Gastrocnemius medialis (tissue), 4 donors: ENCODE measurements at regions not wholly inside any gene's neighbourhood (a gene's known extent, or its start where the extent isn't known, plus 50 kb on each side); places are given as distances from the start of the nearest gene placed in this dataset.

Experiments used
- ATAC-seq, 2 donors: fragments of 150-250 bp; one replicate each; pipeline ENCODE4 v1.9.1; 2016
- DNase-seq, 2 donors: peaks; one replicate each; pipeline ENCODE4 v3.0.0-alpha.2; 2019
- H3K27ac ChIP-seq, 4 donors: fragments of 200-600 bp; sonication (generic); 1 replicate in 1 of 4; 2 replicates in 3 of 4; pipeline ENCODE4 v1.5.1; 2016 to 2018; ENCODE audit warnings: mild to moderate bottlenecking in 2 of 4, moderate library complexity in 1 of 4
- H3K27me3 ChIP-seq, 3 donors: fragments of 200-600 bp; sonication (generic) in 2 of 3; 1 replicate in 1 of 3; 2 replicates in 2 of 3; pipeline versions ENCODE4 v1.5.1 to v1.6.0; 2016 to 2019; ENCODE audit warnings: mild to moderate bottlenecking in 1 of 3, moderate library complexity in 1 of 3
- H3K36me3 ChIP-seq, 2 donors: fragments of 200-600 bp; sonication (generic) in 1 of 2; one replicate each; pipeline ENCODE4 v1.5.1; 2017 to 2018
- H3K4me1 ChIP-seq, 2 donors: fragments of 200-600 bp; sonication (generic) in 1 of 2; one replicate each; pipeline ENCODE4 v1.5.1; 2016 to 2017; ENCODE audit warnings: mild to moderate bottlenecking in 2 of 2
- H3K4me3 ChIP-seq, 4 donors: fragments of 200-600 bp; sonication (generic) in 3 of 4; 1 replicate in 1 of 4; 2 replicates in 3 of 4; pipeline ENCODE4 v1.5.1; 2016 to 2019; ENCODE audit warnings: mild to moderate bottlenecking in 2 of 4
- H3K9me3 ChIP-seq, 3 donors: fragments of 200-600 bp; sonication (generic) in 2 of 3; 1 replicate in 1 of 3; 2 replicates in 2 of 3; pipeline ENCODE4 v1.5.1; 2016 to 2019
- CTCF ChIP-seq, 5 experiments: fragments of 450-650 bp in 3 of 5; fragments of 200-600 bp in 2 of 5; sonication (generic) in 2 of 5; IDR thresholded peaks in 4 of 5; conservative IDR thresholded peaks in 1 of 5; 1 replicate in 4 of 5; 2 replicates in 1 of 5; pipeline ENCODE4 v1.5.1; 2016 to 2019; ENCODE audit warnings: antibody characterized with exemption in 5 of 5, mild to moderate bottlenecking in 3 of 5, moderate library complexity in 3 of 5
- POLR2A ChIP-seq, 2 donors: fragments of 450-650 bp; IDR thresholded peaks; one replicate each; pipeline ENCODE4 v1.6.1; 2017; ENCODE audit warnings: antibody characterized with exemption in 2 of 2, mild to moderate bottlenecking in 2 of 2, moderate library complexity in 2 of 2
- in situ Hi-C, 4 donors: fragments of 200-750 bp; cut with MboI; loops; one replicate each; pipeline versions ENCODE4 v1.15.0 to v1.8.0; 2017; ENCODE audit warnings: low sequenced_read_pairs in 4 of 4
- intact Hi-C: fragments of 100-400 bp; cut with DNase I; formaldehyde crosslinking; loops from one replicate; pipeline ENCODE4 v1.15.1; 2023; ENCODE audit warnings: low total_unique reads

DNA sequence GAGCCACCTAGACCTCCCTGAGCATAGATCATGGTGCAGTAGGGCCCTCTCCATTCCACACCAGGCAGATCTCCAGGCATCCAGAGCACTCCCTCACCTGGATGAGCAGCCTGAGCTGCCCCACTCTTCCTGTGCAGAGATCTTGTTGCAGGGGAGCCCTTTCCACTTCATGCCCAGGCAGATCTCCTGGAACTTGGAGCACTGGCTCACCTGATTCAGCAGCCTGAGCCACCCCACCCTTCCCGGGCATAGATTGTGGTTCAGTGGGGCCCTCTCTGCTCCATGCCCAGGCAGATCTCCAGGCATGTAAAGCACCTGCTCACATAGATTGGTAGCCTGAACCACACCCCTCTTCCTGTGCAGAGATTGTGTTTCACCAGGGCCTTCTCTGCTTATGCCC, 78.0 kb downstream of the SEC16B start:
- H3K27ac ChIP-seq: no peak overlapping the region
- intact Hi-C loops (no loop called here), in situ Hi-C loops (no loop called here)
- ATAC-seq (no peak), DNase-seq (no peak)
- no peak for TF ChIP-seq POLR2A (IDR thresholded peaks at IDR 0.05)
- TF ChIP-seq CTCF (IDR thresholded peaks at IDR 0.05 in 4 of 5, conservative IDR thresholded peaks at IDR 0.05 in 1 of 5): no peak
- H3K9me3 ChIP-seq: no peaks in the 10 kb centered on the region
- H3K4me3 ChIP-seq: no peak overlapping the region
- H3K36me3 ChIP-seq: no peaks in the 10 kb centered on the region
- no peaks in the 10 kb centered on the region for H3K4me1 ChIP-seq
- H3K27me3 ChIP-seq: no peaks in the 10 kb centered on the region

GRCh38 chr1:177890479-177890878, 79.4 kb downstream of the SEC16B start:
- Histone ChIP-seq H3K27ac (no peak overlapping the region), H3K36me3 (no peaks in the 10 kb centered on the region), H3K27me3 (no peaks in the 10 kb centered on the region), H3K9me3 (no peaks in the 10 kb centered on the region), H3K4me1 (no peaks in the 10 kb centered on the region), H3K4me3 (no peak overlapping the region)
- TF ChIP-seq POLR2A (IDR thresholded peaks at IDR 0.05) (no peak), CTCF (IDR thresholded peaks at IDR 0.05 in 4 of 5, conservative IDR thresholded peaks at IDR 0.05 in 1 of 5) (no peak)
- in situ Hi-C loops (no loop called here), intact Hi-C loops (no loop called here)
- ATAC-seq: no peak
- no peak for DNase-seq

- no peaks in the 10 kb centered on the region for H3K9me3 ChIP-seq
Measured at GRCh38 chr1:177884479-177885021, 85.3 kb downstream of the SEC16B start.

GRCh38 chr1:177883581-177883980, 86.3 kb downstream of the SEC16B start:
- Histone ChIP-seq H3K4me3 (no peak overlapping the region), H3K27ac (no peak overlapping the region), H3K27me3 (no peaks in the 10 kb centered on the region), H3K4me1 (no peaks in the 10 kb centered on the region), H3K9me3 (no peaks in the 10 kb centered on the region), H3K36me3 (no peaks in the 10 kb centered on the region)
- TF ChIP-seq POLR2A (IDR thresholded peaks at IDR 0.05): no peak
- TF ChIP-seq CTCF (IDR thresholded peaks at IDR 0.05 in 4 of 5, conservative IDR thresholded peaks at IDR 0.05 in 1 of 5): no peak
- intact Hi-C loops: no loop called here
- in situ Hi-C loops: no loop called here
- no peak for DNase-seq
- no peak for ATAC-seq

More at GRCh38 chr1:177884479-177885021, 85.3 kb downstream of the SEC16B start:
- intact Hi-C loops: no loop called here
- H3K27ac ChIP-seq: no peak overlapping the region
- ATAC-seq (no peak), DNase-seq (no peak)
- in situ Hi-C loops: no loop called here
- no peaks in the 10 kb centered on the region for H3K4me1 ChIP-seq
- H3K36me3 ChIP-seq: no peaks in the 10 kb centered on the region
- no peak overlapping the region for H3K4me3 ChIP-seq
- no peak for TF ChIP-seq CTCF (IDR thresholded peaks at IDR 0.05 in 4 of 5, conservative IDR thresholded peaks at IDR 0.05 in 1 of 5)
- no peak for TF ChIP-seq POLR2A (IDR thresholded peaks at IDR 0.05)
- no peaks in the 10 kb centered on the region for H3K27me3 ChIP-seq

- intact Hi-C loops (no loop called here), in situ Hi-C loops (no loop called here)
- ATAC-seq: no peak
- no peaks in the 10 kb centered on the region for H3K36me3 ChIP-seq
- no peaks in the 10 kb centered on the region for H3K4me1 ChIP-seq
- no peak overlapping the region for H3K4me3 ChIP-seq
- H3K27me3 ChIP-seq: no peaks in the 10 kb centered on the region
- no peaks in the 10 kb centered on the region for H3K9me3 ChIP-seq
- no peak for DNase-seq
- no peak overlapping the region for H3K27ac ChIP-seq
- TF ChIP-seq POLR2A (IDR thresholded peaks at IDR 0.05) (no peak), CTCF (IDR thresholded peaks at IDR 0.05 in 4 of 5, conservative IDR thresholded peaks at IDR 0.05 in 1 of 5) (no peak)
Measured at GRCh38 chr1:177880339-177880891, 89.4 kb downstream of the SEC16B start.
